HG02852 (cell line): ENCODE measurements at regions not wholly inside any gene's neighbourhood (a gene's known extent, or its start where the extent isn't known, plus 50 kb on each side); places are given as distances from the start of the nearest gene placed in this dataset.

Source experiments
- ATAC-seq: cut with Tn5 transposase; IDR thresholded peaks from one replicate; pipeline ENCODE4 v1.9.1; 2021; ENCODE audit warnings: mild to moderate bottlenecking, moderate library complexity; ENCODE audit not compliant: unreplicated experiment

DNA sequence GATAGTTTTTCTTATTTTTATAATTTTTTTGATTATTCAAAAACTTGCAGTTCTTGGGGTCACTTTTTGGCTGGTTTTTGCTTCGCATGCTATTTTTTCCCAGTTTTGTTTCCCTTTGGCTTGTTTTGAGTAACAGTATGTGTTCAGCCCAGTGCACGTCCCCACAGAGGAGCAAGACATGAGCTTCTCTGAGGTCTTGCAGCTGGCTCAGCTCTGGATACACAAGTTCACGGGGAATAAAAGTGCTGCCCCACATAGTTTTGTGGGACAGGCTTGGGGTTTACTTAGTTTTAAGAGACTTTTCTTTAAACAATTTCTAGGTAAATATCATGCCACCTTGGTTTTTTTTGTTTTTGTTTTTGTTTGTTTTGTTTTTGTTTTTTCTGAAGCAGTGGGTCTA lies 297.8 kb upstream of the IRX1 start:
- no peak for ATAC-seq

DNA sequence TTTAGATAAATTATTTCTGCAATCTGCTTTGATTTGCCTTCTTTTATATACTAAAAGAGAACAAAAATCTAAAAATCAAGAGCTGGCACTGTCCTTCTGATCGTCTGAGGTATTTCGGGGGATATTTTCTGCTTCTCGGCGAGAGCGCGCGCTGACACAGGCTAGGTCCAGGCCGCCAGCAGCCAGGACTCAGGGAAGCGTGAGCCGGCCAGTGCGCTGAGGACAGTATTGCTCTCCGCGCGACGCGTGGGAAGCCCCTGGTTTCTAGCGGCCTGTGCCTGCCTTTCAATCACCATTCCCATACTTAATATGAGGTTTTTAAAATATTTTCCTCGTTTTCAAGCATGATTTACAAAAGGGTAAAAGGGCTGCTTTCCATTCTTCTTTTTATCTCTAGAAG lies 307.3 kb upstream of the IRX1 start:
- ATAC-seq, result no peak

DNA sequence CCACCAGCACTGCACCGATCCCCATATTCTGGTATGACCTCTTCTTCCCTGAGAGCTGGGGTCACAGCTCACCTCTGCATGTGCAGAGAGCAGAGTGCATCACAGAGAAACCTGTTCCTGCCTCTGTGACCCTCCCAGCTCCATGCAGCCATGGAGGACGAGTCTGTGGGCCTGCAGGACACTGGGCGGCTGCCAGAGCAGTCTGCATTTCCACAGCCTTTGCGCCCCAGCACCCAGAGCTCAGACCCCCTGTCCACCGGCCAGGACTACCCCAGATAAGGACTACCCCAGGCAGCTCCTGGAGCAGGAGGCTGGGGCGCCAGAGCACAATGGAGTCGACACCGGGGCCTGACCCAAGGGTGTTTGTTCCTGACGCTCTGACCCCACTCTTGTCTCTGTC lies 308.1 kb upstream of the IRX1 start:
- ATAC-seq, result no peak

DNA sequence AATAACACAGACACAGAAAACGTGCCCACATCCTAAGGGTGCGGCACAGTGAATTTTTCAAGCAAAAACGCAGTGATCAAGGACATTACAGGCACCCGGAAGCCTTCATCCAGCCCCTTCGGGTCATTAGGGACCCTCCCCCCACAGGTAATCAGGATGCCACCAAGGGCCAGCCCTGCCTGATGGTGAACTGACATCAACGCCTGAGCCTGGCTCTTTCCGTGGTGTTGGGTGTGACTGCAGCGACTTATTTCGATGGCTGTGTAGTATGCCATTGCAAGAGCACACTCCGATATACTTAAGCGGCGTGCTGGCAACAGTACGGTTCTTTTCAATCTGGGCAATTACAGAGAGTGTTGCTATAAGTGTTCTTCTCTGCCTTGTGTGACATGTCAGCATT lies 310.0 kb upstream of the IRX1 start:
- no peak for ATAC-seq

DNA sequence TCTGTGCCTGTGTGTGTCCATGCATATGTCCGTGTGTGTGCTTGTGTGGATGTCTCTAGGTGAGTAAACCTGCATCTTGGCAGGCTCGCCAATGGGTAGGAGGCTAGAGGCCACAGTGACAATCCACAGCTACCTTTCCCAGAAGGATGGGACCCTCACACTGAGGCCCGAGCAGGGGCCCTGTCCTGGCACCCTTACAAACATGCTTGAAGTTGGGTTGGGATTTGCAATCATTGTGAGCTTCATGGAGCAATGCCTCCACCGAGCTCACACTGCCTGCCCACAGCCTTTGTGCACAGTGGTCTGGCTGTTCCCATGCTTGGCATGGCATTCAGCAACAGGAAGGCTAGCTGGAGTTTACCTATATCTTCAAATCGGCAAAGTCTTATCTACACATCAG lies 311.1 kb upstream of the IRX1 start:
- no peak for ATAC-seq

DNA sequence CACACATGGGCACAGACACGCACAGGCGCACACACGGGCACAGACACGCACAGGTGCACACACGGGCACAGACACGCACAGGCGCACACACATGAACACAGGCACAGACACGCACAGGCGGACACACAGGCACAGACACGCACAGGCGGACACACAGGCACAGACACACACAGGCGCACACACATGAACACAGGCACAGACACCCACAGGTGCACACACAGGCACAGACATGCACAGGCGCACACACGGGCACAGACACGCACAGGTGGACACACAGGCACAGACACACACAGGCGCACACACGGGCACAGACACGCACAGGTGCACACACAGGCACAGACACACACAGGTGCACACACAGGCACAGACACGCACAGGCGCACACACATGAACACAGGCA lies 312.8 kb upstream of the IRX1 start:
- ATAC-seq, result no peak

DNA sequence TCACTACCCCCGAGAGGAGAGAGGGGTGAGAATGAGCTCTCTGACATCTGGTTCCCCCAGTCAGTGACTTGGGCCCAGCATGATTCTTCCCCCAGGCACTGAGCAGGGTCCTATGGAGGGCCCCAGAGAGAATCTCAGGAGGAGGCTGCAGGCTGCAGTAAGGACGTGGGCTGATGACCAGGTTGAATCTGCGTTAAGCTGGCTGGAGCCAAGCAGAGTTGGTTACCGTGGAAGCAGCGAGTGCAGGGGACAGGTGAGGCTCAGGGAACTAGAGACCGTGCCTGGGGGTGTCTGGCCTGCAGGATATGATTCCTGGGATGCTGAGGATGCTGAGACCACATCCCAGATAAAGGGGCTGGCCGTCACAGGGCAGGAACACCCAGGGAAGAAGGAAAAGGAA lies 314.3 kb upstream of the IRX1 start:
- no peak for ATAC-seq

DNA sequence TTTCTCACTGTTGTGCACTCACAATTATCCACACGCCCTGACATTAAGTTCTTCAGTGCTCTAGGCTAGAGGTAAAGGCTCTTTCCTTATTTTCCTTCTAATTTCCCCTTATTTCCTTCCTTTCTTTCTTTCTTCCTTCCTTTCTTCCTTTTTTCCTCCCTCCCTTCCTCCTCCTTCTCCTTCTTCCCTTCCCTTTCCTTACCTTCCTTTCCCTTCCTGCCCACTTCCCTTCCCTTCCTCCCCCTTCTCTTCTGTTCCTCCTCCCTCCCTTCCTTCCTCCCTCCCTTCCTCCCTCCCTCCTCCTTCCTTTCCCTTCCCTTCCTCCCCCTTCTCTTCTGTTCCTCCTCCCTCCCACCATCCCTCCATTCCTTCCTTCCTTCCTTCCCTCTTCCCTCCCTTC lies 317.0 kb upstream of the IRX1 start:
- no peak for ATAC-seq

DNA sequence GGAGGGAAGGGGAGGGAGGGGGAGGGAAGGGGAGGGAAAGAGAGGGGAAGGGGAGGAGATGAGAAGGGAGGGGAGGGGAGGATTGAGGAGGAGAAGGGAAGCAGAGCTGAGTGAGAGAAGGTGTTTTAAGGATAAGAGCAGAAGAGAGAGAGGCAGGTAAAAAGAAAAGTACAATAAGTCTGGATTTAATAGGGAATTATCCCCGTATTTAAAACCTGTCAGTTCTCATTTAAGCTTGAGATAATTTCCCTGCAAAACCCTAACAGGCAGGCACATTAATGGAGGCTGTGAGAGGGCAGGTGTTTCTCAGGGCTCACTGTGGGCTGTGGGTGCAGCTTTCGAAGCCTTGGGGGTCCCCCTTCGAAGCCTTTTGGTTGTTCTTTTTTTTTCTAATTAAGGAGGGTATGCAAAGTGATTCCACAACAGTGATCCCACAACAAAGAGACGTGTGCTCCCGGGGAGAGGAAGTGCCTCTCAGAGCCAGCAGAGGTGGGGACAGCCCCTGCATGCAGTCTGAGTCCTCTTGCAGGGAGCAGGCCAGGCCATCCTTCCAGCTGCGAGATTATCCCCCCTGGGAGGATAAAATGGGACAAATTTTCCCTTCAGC lies 317.9 kb upstream of the IRX1 start:
- peak; percentile 69 for ATAC-seq

DNA sequence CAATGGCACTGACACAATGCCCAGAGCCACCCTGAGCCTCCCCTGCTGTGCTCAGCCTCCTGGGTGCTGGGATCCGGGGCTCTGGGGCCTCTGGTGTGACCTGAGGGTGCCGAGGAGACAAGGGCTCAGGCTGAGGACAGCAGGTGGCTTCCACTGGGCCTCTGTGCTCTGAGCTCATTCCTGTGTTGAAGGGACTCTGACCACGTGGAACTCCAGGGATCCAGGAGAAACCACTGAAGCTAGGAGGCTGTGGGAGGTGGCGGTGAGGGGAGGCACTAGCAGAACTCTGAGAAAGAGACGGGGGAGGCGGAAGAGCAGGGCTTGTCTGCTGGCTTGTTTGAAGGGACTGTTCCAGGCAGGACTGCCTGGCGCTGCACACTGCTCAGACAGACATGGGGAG lies 318.7 kb upstream of the IRX1 start:
- ATAC-seq, result no peak

DNA sequence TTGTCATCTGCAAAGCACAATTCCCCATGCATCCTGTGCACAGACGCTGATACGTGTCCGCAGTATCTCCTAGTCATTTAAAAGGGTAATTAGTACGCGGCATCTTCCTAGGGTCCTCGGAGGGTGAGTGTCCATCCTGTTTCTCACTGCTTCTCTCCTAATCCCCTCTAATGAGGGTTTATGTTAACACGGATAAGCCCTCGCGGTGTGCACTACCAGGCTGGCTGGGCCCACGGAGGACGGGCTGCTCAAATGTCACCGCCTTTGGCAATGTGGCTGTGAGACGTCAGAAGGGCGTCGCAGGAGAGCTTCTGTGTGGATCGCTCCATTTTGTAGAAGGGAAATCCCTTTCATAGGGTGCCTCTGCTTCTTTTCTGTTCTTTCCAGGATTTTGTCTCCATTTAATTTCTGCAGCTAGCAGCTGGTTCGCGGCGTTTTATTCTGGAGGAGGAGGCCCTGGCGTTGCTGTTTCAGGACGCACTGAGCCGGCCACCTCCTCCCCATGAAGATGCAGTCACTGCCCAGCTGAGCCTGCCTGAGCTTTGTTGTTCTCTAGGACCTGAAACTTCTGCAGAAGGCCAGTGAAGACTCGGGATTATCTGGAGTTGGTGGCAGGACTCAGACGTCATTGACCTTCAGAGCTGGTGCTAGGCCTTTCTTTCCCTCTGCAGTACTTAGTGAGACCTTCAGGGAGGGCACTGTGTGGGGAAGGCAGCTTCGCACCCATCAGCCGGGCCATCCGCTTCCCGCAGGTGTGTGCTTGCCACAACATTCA lies 326.1 kb upstream of the IRX1 start:
- ATAC-seq, result no peak

DNA sequence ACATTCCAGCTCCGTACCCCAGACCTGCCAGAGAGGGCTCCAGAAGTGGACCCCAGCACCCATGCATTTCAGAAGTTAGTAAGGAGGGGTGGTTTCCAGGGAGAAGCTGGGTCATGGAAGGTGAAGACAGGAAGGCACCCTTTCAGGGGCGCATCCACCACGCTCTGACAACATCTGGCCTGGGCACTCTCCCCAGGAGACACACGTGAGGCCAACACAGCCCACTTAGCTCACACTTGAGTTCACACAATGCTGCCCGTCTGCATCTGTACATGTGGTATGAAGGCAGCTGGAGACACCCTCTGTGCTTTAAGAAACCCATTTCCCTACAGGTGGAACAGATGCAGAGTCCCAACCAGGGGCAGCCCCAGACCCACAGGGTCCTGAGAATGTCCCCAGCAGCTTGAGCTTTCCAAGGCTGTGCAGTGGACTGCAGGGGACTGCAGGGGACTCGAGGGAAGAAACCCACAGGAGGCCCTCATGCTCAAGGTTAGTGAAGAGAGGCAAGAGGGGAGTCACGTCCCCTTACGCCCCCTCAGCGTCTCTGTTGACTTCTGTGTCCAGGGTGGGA lies 326.8 kb upstream of the IRX1 start:
- ATAC-seq, result no peak

DNA sequence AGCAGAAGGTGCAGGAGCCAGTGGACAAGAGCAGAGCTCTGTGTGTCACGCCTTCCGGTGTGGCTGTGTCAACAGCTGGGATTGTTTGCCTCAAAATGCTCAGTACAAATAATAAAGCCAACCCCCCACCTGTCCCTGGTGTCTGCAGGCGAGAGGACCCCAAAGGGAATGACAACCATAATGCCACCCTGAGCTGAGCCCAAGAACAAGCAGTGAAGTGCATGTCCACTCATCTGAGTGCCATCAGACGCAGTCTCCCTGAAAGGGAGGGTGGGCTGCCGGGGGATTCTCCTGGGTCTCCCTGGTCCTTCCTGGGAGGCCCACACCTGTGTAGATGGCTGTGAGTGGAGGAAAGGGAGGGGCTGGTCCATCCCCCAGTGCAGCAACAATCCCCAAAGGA lies 328.8 kb upstream of the IRX1 start:
- ATAC-seq, result no peak

DNA sequence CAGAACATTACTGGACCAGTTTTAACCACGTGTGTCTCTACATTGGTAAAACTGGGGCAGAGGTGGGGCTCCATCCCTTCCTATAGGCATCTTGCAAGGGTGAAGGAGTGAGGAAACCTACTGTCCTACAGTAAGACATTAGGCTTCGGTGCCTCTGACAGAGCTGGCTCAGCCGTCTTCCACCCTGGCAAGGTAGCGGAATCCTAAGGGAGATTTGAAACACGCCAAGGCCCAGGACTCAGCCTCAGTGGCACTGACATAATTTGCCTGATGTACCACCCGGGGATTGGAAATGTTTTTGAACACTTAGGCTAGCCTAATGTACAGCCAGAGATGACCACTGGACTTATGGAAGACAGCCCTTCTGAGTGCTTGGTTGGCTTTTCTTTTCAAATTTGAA lies 329.7 kb upstream of the IRX1 start:
- no peak for ATAC-seq

DNA sequence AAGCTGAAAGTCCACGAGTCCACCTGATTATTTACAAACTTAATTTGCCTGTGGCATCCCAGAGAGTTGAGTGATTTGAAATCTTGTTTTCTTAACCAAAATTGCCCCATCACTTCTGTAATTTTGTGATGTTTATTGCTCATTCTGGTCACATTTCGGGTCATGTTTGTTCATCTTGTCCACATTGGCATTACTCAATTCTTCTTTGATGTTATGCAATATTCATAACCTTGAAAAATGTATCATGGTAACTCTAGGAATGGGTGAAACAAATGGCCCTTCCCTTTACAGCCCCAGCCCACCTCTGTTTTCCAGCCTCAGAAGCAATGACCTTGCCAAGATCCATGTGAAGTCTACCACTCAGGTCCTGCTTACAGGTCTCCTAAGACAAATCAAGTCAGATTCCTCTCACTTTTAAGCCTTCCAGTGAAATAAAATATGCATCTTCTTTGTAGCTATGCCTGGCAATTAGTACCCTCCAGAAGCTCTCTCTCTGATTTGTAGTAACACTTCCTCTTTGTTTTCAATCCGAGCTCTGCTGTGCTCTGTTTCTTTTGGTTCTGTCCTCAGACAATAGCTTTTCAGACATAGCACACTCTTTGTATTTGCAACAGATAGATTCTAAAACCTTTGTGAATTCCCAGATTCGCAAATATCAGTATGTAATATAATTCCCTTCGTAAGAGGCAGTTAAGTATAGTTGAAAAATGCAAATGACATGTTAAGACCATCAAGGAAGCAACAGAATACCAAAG lies 330.3 kb upstream of the IRX1 start:
- no peak for ATAC-seq

DNA sequence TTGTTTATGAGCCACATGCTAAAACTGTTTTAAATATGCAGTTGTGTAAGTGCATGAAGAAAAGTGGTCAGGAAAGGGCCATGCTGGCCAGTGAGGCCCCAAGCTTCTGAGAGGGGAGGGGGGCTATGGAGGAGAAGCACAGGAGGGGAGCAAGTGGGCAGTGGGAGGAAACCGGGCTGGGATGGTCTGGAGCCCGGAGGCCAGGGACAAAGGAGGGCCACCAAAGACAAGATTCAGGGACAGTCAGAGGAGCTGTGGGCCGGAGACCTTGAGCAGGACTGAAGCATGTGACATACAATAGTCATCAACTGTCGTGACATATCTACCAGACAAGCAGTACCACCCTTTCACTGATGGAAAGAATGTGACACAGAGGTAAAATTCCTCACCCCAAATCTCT lies 333.2 kb upstream of the IRX1 start:
- ATAC-seq, result no peak

DNA sequence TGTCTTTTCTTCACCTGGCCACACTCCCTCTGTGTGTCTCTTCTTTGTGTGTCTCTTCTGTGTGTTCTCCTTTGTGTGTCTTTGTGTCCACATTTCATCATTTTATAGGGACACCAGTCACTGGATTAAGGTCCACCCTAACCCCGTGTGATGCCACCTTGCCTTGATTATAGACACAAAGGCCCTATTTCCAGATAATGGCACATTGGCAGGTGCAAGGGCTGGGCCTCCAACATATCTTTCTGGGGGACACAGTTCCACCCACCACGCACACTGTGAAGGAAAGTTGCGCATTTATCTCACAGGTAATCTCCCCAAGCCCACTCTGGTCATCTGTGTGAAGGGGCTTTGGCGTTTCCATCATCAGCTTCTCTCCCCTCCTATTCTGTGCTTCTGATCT lies 334.6 kb upstream of the IRX1 start:
- ATAC-seq, result no peak

DNA sequence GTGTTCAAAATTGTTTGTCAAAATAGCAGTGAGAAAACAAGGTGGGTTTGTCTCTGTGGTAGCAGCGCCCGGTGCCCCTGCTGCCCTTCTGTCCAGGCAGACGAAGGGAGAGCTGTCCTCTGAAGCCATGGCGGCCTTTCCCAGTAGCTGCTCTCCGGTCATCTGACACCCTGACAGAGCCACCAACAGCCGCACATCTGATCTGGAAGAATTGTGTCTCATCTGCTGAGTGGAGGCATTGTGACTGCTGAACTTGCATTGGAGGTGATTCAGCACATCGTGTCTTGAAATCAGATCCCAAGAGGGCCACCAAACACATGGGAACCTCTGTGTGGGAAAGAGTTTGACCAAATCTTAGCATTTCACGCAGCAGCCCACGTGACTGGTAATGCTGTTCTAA lies 337.6 kb upstream of the IRX1 start:
- no peak for ATAC-seq

DNA sequence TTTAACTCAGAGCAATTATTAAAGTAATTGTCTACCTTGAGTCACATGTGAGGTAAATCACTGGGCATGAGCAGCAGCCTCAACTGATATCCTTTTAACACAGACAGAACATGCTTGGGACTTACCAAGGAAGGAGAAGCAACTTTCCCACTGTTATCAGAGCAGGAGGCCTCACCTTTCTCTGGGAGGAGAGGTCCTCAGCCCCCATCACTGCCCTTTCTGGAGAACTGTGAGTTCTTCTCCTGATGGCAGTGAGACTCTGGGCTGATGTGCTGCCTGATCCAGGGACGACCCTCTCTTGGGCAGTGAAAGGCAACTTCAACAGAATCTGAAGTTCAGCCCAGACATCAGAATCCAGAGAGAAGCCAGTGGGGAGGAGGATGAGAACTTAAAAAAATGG lies 343.4 kb upstream of the IRX1 start:
- no peak for ATAC-seq

DNA sequence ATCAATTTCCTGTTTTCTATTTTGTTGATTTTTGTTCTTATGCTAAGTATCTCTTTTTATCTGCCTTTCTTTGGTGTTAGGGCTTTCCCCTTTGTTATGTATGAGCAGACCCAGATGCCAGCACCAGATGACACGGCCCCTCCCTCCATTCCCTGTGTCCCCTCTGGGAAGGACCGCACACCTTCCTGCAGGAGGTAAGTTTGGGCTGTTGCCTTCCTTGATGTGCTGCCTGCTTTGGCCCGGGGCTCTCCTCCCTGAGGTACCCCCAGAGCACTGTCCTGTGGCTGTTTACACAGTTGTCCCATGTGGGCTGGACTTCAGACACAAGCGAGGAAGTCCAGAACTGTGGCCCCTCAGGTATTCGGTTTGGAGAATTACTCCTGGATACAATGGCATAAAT lies 343.8 kb upstream of the IRX1 start:
- ATAC-seq, result no peak

DNA sequence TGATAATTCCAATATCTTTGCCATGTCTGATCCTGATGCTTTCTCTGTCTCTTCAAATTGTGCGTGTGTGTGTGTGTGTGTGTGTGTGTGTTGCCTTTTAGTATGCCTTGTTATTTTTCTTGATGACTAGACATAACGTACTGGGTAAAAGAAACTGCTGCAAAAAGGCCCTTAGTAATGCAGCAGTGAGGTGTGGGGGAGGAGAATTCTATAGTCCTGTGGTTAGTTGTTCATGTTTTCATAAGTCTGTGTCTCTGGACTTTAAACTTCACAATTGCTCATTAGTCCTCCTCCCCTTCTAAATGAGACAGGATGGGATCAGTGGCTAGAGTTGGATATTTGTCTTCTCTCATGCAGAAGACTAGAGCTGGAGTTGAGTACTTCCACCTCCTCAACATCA lies 346.2 kb upstream of the IRX1 start:
- no peak for ATAC-seq

DNA sequence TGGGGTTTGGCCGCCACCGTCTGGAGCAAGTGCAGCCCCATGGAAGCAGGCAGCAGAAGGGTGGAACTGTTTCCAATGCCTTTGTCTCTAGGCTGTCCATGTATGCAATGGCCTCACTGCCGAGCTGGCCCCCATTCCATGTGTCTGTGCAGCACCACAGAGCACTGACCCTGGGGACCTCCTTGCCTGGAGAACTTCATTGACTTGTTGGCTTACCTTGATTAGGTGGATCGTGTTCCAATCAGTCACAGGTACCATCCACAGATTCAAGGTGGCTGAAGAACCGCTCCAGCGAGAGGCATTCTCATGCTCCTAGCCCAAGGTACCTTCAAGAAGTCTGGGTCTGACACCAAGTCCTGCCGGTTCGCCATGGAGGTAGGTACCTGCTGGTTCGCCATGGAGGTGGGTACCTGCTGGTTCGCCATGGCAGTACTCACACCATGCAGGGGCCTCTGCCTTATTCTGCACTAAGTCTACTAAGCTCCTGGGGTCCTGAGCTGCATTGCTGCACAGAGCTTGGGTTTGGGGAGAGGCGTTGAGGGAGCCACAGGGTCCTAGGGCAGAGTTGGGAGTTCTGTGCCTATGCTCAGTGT lies 358.3 kb upstream of the IRX1 start:
- ATAC-seq, result no peak
